ENCODE measurements at regions not wholly inside any gene's neighbourhood (a gene's known extent, or its start where the extent isn't known, plus 50 kb on each side); places are given as distances from the start of the nearest gene placed in this dataset.

- H3K4me3 ChIP-seq (ENCODE audit: low read length): no peak overlapping the region
- no peak for ATAC-seq
- no peaks in the 10 kb centered on the region for H3K9me2 ChIP-seq (replicated peaks; ENCODE audit: low read length)
- no peaks in the 10 kb centered on the region for H3K9me3 ChIP-seq (ENCODE audit: low read length)
- no peaks in the 10 kb centered on the region for H3K79me2 ChIP-seq (ENCODE audit: low read length)
- no peaks in the 10 kb centered on the region for H3K27me3 ChIP-seq (ENCODE audit: low read length)
- no peak overlapping the region for H3K4me2 ChIP-seq (ENCODE audit: low read length)
- no TSS peak for BruUV-seq (replicated peaks)
- ChIA-PET POLR2A (ENCODE audit: unreplicated experiment) (no interaction called here), CTCF (no interaction called here)
- no peak for DNase-seq
- no peak overlapping the region for H3K9ac ChIP-seq (ENCODE audit: low read length)
- TF ChIP-seq CTCF (conservative IDR thresholded peaks at IDR 0.05; ENCODE audit: low read depth, low read length) (no peak), EZH2 (IDR thresholded peaks at IDR 0.05; ENCODE audit: low read length, unreplicated experiment) (no peak), EZH2phosphoT487 (IDR thresholded peaks at IDR 0.05; ENCODE audit: borderline replicate concordance, low read length) (no peak)
- no peaks in the 10 kb centered on the region for H3F3A ChIP-seq (ENCODE audit: low read length, unreplicated experiment)
- no peaks in the 10 kb centered on the region for H4K20me1 ChIP-seq (ENCODE audit: low read length)
- no peaks in the 10 kb centered on the region for H3K36me3 ChIP-seq (ENCODE audit: low read depth, low read length)
- intact Hi-C loops (cut with micrococcal nuclease): no loop called here
- H2AFZ ChIP-seq (ENCODE audit: low read length): no peak overlapping the region
- H3K27ac ChIP-seq (ENCODE audit: low read length): no peak overlapping the region
- H3K4me1 ChIP-seq (ENCODE audit: insufficient read depth, low read length): no peaks in the 10 kb centered on the region
Observed at GRCh38 chr5:175056831-175057230, 332.4 kb downstream of the MSX2 start.

GRCh38 chr5:175054243-175054642 is 329.9 kb downstream of the MSX2 start:
- Histone ChIP-seq H3K27ac (ENCODE audit: low read length) (no peak overlapping the region), H3K36me3 (ENCODE audit: low read depth, low read length) (no peaks in the 10 kb centered on the region), H3K9ac (ENCODE audit: low read length) (no peak overlapping the region), H3K79me2 (ENCODE audit: low read length) (no peaks in the 10 kb centered on the region), H4K20me1 (ENCODE audit: low read length) (no peaks in the 10 kb centered on the region), H3K9me2 (replicated peaks; ENCODE audit: low read length) (no peaks in the 10 kb centered on the region), H3K27me3 (ENCODE audit: low read length) (no peaks in the 10 kb centered on the region), H2AFZ (ENCODE audit: low read length) (no peak overlapping the region), H3K4me2 (ENCODE audit: low read length) (no peak overlapping the region), H3K9me3 (ENCODE audit: low read length) (no peaks in the 10 kb centered on the region), H3K4me1 (ENCODE audit: insufficient read depth, low read length) (no peaks in the 10 kb centered on the region), H3F3A (ENCODE audit: low read length, unreplicated experiment) (no peaks in the 10 kb centered on the region), H3K4me3 (ENCODE audit: low read length) (no peak overlapping the region)
- POLR2A ChIA-PET (ENCODE audit: unreplicated experiment): no interaction called here
- no peak for TF ChIP-seq EZH2phosphoT487 (IDR thresholded peaks at IDR 0.05; ENCODE audit: borderline replicate concordance, low read length)
- no peak for TF ChIP-seq EZH2 (IDR thresholded peaks at IDR 0.05; ENCODE audit: low read length, unreplicated experiment)
- TF ChIP-seq CTCF (conservative IDR thresholded peaks at IDR 0.05; ENCODE audit: low read depth, low read length): no peak
- CTCF ChIA-PET: no interaction called here
- intact Hi-C loops (cut with micrococcal nuclease): no loop called here
- ATAC-seq (no peak), DNase-seq (no peak)
- no TSS peak for BruUV-seq (replicated peaks)

- Histone ChIP-seq H3K4me1 (ENCODE audit: insufficient read depth, low read length) (no peaks in the 10 kb centered on the region), H3K79me2 (ENCODE audit: low read length) (no peaks in the 10 kb centered on the region), H3K27me3 (ENCODE audit: low read length) (no peaks in the 10 kb centered on the region), H2AFZ (ENCODE audit: low read length) (no peak overlapping the region), H3K9ac (ENCODE audit: low read length) (no peak overlapping the region), H4K20me1 (ENCODE audit: low read length) (no peaks in the 10 kb centered on the region), H3K4me3 (ENCODE audit: low read length) (no peak overlapping the region), H3K9me3 (ENCODE audit: low read length) (no peaks in the 10 kb centered on the region), H3K27ac (ENCODE audit: low read length) (no peak overlapping the region), H3K4me2 (ENCODE audit: low read length) (no peak overlapping the region), H3K9me2 (replicated peaks; ENCODE audit: low read length) (no peaks in the 10 kb centered on the region), H3F3A (ENCODE audit: low read length, unreplicated experiment) (no peaks in the 10 kb centered on the region), H3K36me3 (ENCODE audit: low read depth, low read length) (no peaks in the 10 kb centered on the region)
- BruUV-seq (replicated peaks): no TSS peak
- ChIA-PET CTCF (no interaction called here), POLR2A (ENCODE audit: unreplicated experiment) (no interaction called here)
- no peak for ATAC-seq
- intact Hi-C loops (cut with micrococcal nuclease): no loop called here
- no peak for TF ChIP-seq EZH2 (IDR thresholded peaks at IDR 0.05; ENCODE audit: low read length, unreplicated experiment)
- TF ChIP-seq EZH2phosphoT487 (IDR thresholded peaks at IDR 0.05; ENCODE audit: borderline replicate concordance, low read length): no peak
- no peak for TF ChIP-seq CTCF (conservative IDR thresholded peaks at IDR 0.05; ENCODE audit: low read depth, low read length)
- DNase-seq: no peak
Observed at GRCh38 chr5:175052351-175052750, 328.0 kb downstream of the MSX2 start.
